ENCODE measurements at regions not wholly inside any gene's neighbourhood (a gene's known extent, or its start where the extent isn't known, plus 50 kb on each side); places are given as distances from the start of the nearest gene placed in this dataset.

GRCh38 chr15:69906256-69907185 is 191.2 kb downstream of the TLE3 start:
- 84% methylated on average over 11 of the region's 11 CpGs for WGBS
- TF ChIP-seq CTCF (IDR thresholded peaks at IDR 0.05): no peak

GRCh38 chr15:69908060-69908459 is 189.7 kb downstream of the TLE3 start:
- H3K4me3 ChIP-seq: no peak overlapping the region
- H3K4me1 ChIP-seq (replicated peaks): no peaks in the 10 kb centered on the region
- intact Hi-C loops (cut with DNase I): no loop called here
- no peaks in the 10 kb centered on the region for H3K36me3 ChIP-seq
- DNase-seq (ENCODE audit: low spot score): no peak
- no peak overlapping the region for H3K27ac ChIP-seq
- no peaks in the 10 kb centered on the region for H3K9me3 ChIP-seq
- WGBS: 100% methylated on average over 1 of the region's 1 CpG
- TF ChIP-seq POLR2A (IDR thresholded peaks at IDR 0.05): no peak
- TF ChIP-seq POLR2AphosphoS5 (IDR thresholded peaks at IDR 0.05): no peak
- no peak for TF ChIP-seq CTCF (IDR thresholded peaks at IDR 0.05)
- H3K27me3 ChIP-seq (replicated peaks; ENCODE audit: insufficient read depth): no peaks in the 10 kb centered on the region

More at GRCh38 chr15:69906256-69907185, 191.2 kb downstream of the TLE3 start:
- H3K27me3 ChIP-seq (replicated peaks; ENCODE audit: insufficient read depth): no peaks in the 10 kb centered on the region
- intact Hi-C loops (cut with DNase I): no loop called here
- no peak for DNase-seq (ENCODE audit: low spot score)
- no peaks in the 10 kb centered on the region for H3K4me1 ChIP-seq (replicated peaks)
- no peaks in the 10 kb centered on the region for H3K9me3 ChIP-seq
- H3K4me3 ChIP-seq: no peak overlapping the region
- H3K27ac ChIP-seq: no peak overlapping the region
- H3K36me3 ChIP-seq: no peaks in the 10 kb centered on the region

GRCh38 chr15:69908590-69909420 is 188.9 kb downstream of the TLE3 start:
- TF ChIP-seq POLR2AphosphoS5 (IDR thresholded peaks at IDR 0.05) (no peak), CTCF (IDR thresholded peaks at IDR 0.05) (no peak), POLR2A (IDR thresholded peaks at IDR 0.05) (no peak)
- H3K4me1 ChIP-seq (replicated peaks): no peaks in the 10 kb centered on the region
- no peaks in the 10 kb centered on the region for H3K27me3 ChIP-seq (replicated peaks; ENCODE audit: insufficient read depth)
- WGBS: 89% methylated on average over 15 of the region's 15 CpGs
- DNase-seq (ENCODE audit: low spot score): no peak
- intact Hi-C loops (cut with DNase I): no loop called here
- H3K9me3 ChIP-seq: no peaks in the 10 kb centered on the region
- H3K4me3 ChIP-seq: no peak overlapping the region
- H3K36me3 ChIP-seq: no peaks in the 10 kb centered on the region
- no peak overlapping the region for H3K27ac ChIP-seq

GRCh38 chr15:69909719-69910444 is 187.8 kb downstream of the TLE3 start:
- H3K27me3 ChIP-seq (replicated peaks; ENCODE audit: insufficient read depth): no peaks in the 10 kb centered on the region
- H3K27ac ChIP-seq: no peak overlapping the region
- H3K36me3 ChIP-seq: no peaks in the 10 kb centered on the region
- H3K4me3 ChIP-seq: no peak overlapping the region
- 81% methylated on average over 7 of the region's 7 CpGs for WGBS
- TF ChIP-seq CTCF (IDR thresholded peaks at IDR 0.05) (no peak), POLR2A (IDR thresholded peaks at IDR 0.05) (no peak), POLR2AphosphoS5 (IDR thresholded peaks at IDR 0.05) (no peak)
- intact Hi-C loops (cut with DNase I): no loop called here
- H3K4me1 ChIP-seq (replicated peaks): no peaks in the 10 kb centered on the region
- no peaks in the 10 kb centered on the region for H3K9me3 ChIP-seq
- DNase-seq (ENCODE audit: low spot score): no peak

All from prostate gland (tissue), 2 donors.